H1 (cell line): ENCODE measurements at regions not wholly inside any gene's neighbourhood (a gene's known extent, or its start where the extent isn't known, plus 50 kb on each side); places are given as distances from the start of the nearest gene placed in this dataset.

Source experiments
- CTCF ChIA-PET: fragments of 300-600 bp; sonication (Branson Sonifier 250); formaldehyde crosslinking; loops from one replicate; lab custom pipeline; 2021; ENCODE audit not compliant: partially characterized antibody; lab: Charles Lee
- POLR2A ChIA-PET: fragments of 300-600 bp; sonication (Branson Sonifier 250); formaldehyde crosslinking; loops from one replicate; lab custom pipeline; 2021; ENCODE audit warnings: inconsistent platforms; ENCODE audit not compliant: partially characterized antibody; lab: Charles Lee
- DNase-seq, 2 experiments: peaks; one replicate each; pipeline versions ENCODE4 v3.0.0 to v3.0.0-alpha.2; 2010 to 2022; ENCODE audit warnings: low spot score in 2 of 2, low read depth in 1 of 2, mixed read lengths in 1 of 2
- FAIRE-seq: peaks from 2 replicates; lab custom pipeline; 2011; peaks lifted over from hg19 to GRCh38; lab: Jason Lieb, UNC
- H2AFZ ChIP-seq: 2 replicates; pipeline ENCODE4 v1.8.1; 2012; ENCODE audit warnings: low read length, inconsistent platforms
- H2AK5ac ChIP-seq: 2 replicates; pipeline ENCODE4 v1.6.1; 2013; ENCODE audit warnings: low read depth, low read length
- H2BK120ac ChIP-seq: replicated peaks from 2 replicates; pipeline ENCODE3; 2013; ENCODE audit warnings: low read depth, low read length, inconsistent platforms
- H2BK12ac ChIP-seq: 2 replicates; pipeline ENCODE4 v1.6.1; 2013; ENCODE audit warnings: low read depth, low read length
- H2BK15ac ChIP-seq: 2 replicates; pipeline ENCODE4 v1.6.1; 2013; ENCODE audit warnings: low read length
- H2BK20ac ChIP-seq: 2 replicates; pipeline ENCODE4 v1.6.1; 2013; ENCODE audit warnings: low read length
- H2BK5ac ChIP-seq: 2 replicates; pipeline ENCODE4 v1.6.1; 2013; ENCODE audit warnings: low read depth, low read length
- H3K14ac ChIP-seq: 2 replicates; pipeline ENCODE4 v1.6.1; 2013; ENCODE audit warnings: inconsistent platforms; ENCODE audit not compliant: insufficient read length
- H3K18ac ChIP-seq: 2 replicates; pipeline ENCODE4 v1.6.1; 2013; ENCODE audit warnings: low read length; ENCODE audit errors: extremely low read depth
- H3K23ac ChIP-seq: 2 replicates; pipeline ENCODE4 v1.6.1; 2013; ENCODE audit warnings: inconsistent platforms; ENCODE audit not compliant: insufficient read length
- H3K23me2 ChIP-seq: 2 replicates; pipeline ENCODE4 v1.6.1; 2013; ENCODE audit warnings: low read depth, low read length
- H3K27ac ChIP-seq: 2 replicates; pipeline ENCODE4 v1.6.1; 2011; ENCODE audit warnings: low read depth, low read length, inconsistent platforms
- H3K27me3 ChIP-seq, 4 experiments: replicated peaks in 1 of 4; 1 replicate in 1 of 4; 2 replicates in 3 of 4; pipeline versions ENCODE4 v1.6.1 to v1.8.1; 2011 to 2013; ENCODE audit warnings: low read length in 3 of 4, mild to moderate bottlenecking in 3 of 4, inconsistent platforms in 2 of 4, mixed read lengths in 2 of 4, moderate library complexity in 1 of 4; ENCODE audit not compliant: control insufficient read depth in 3 of 4, insufficient read depth in 3 of 4; ENCODE audit errors: extremely low read depth in 1 of 4
- H3K36me3 ChIP-seq, 4 experiments: 2 replicates each; pipeline versions ENCODE4 v1.6.1 to v1.8.1; 2011 to 2013; ENCODE audit warnings: mild to moderate bottlenecking in 4 of 4, low read length in 3 of 4, moderate library complexity in 2 of 4, control low read depth in 1 of 4, inconsistent platforms in 1 of 4; ENCODE audit not compliant: insufficient read depth in 4 of 4, control insufficient read depth in 2 of 4
- H3K4ac ChIP-seq: replicated peaks from 2 replicates; pipeline ENCODE3; 2013; ENCODE audit warnings: low read length, low read depth, mixed read lengths, inconsistent platforms; ENCODE audit not compliant: insufficient read length
- H3K4me1 ChIP-seq, 4 experiments: replicated peaks in 1 of 4; 1 replicate in 1 of 4; 2 replicates in 3 of 4; pipeline versions ENCODE4 v1.6.1 to v1.8.1; 2011 to 2013; ENCODE audit warnings: low read length in 3 of 4, inconsistent platforms in 2 of 4, mixed read lengths in 1 of 4; ENCODE audit not compliant: insufficient read depth in 4 of 4, control insufficient read depth in 3 of 4
- H3K4me2 ChIP-seq, 2 experiments: 2 replicates each; pipeline versions ENCODE4 v1.6.1 to v1.8.1; 2011 to 2013; ENCODE audit warnings: low read depth in 2 of 2, low read length in 2 of 2, control low read depth in 1 of 2, inconsistent platforms in 1 of 2, mild to moderate bottlenecking in 1 of 2; ENCODE audit not compliant: insufficient read depth in 1 of 2
- H3K4me3 ChIP-seq, 4 experiments: fragments of 200-600, 300-600 bp in 1 of 4; sonication (generic), shearing (Covaris generic), sonication (Bioruptor Twin) in 1 of 4; 2 replicates each; pipeline versions ENCODE4 v1.5.1 to v1.8.1; 2011 to 2016; ENCODE audit warnings: low read length in 4 of 4, low read depth in 3 of 4, control low read depth in 2 of 4, inconsistent platforms in 2 of 4, mild to moderate bottlenecking in 2 of 4, mixed read lengths in 1 of 4, moderate library complexity in 1 of 4; ENCODE audit not compliant: insufficient read depth in 2 of 4; ENCODE audit errors: extremely low read depth in 1 of 4
- H3K56ac ChIP-seq: replicated peaks from 2 replicates; pipeline ENCODE3; 2013; ENCODE audit warnings: low read depth, mild to moderate bottlenecking, mixed read lengths, low read length, inconsistent platforms; ENCODE audit not compliant: insufficient read length
- H3K79me1 ChIP-seq: 2 replicates; pipeline ENCODE4 v1.6.1; 2013; ENCODE audit warnings: low read depth, low read length, control low read depth
- H3K79me2 ChIP-seq, 2 experiments: 2 replicates each; pipeline versions ENCODE4 v1.6.1 to v1.8.1; 2012 to 2013; ENCODE audit warnings: low read length in 2 of 2, mild to moderate bottlenecking in 2 of 2, inconsistent platforms in 1 of 2; ENCODE audit not compliant: insufficient read depth in 2 of 2, control insufficient read depth in 1 of 2
- H3K9ac ChIP-seq, 4 experiments: replicated peaks in 1 of 4; 1 replicate in 1 of 4; 2 replicates in 3 of 4; pipeline versions ENCODE4 v1.6.1 to v1.8.1; 2011 to 2013; ENCODE audit warnings: low read depth in 3 of 4, low read length in 3 of 4, control low read depth in 2 of 4, mild to moderate bottlenecking in 2 of 4, moderate library complexity in 2 of 4, inconsistent platforms in 1 of 4; ENCODE audit errors: extremely low read depth in 1 of 4
- H3K9me3 ChIP-seq, 2 experiments: 2 replicates each; pipeline versions ENCODE4 v1.6.1 to v1.8.1; 2012 to 2013; ENCODE audit warnings: mild to moderate bottlenecking in 2 of 2, moderate library complexity in 2 of 2, control low read depth in 1 of 2, inconsistent platforms in 1 of 2, low read depth in 1 of 2, low read length in 1 of 2, mixed read lengths in 1 of 2; ENCODE audit not compliant: insufficient read depth in 2 of 2
- H4K20me1 ChIP-seq, 2 experiments: replicated peaks in 1 of 2; 2 replicates each; pipeline versions ENCODE3 to v1.8.1; 2011 to 2013; ENCODE audit warnings: inconsistent platforms in 2 of 2, low read length in 2 of 2, mild to moderate bottlenecking in 1 of 2; ENCODE audit not compliant: insufficient read depth in 2 of 2, control insufficient read depth in 1 of 2
- H4K5ac ChIP-seq: 2 replicates; pipeline ENCODE4 v1.6.1; 2013; ENCODE audit warnings: low read length, low read depth, mixed read lengths, inconsistent platforms; ENCODE audit not compliant: insufficient read length
- H4K8ac ChIP-seq: 2 replicates; pipeline ENCODE4 v1.8.0; 2013; ENCODE audit warnings: mild to moderate bottlenecking, moderate library complexity, low read length, inconsistent platforms; ENCODE audit not compliant: insufficient read depth; ENCODE audit errors: extremely low read depth
- H4K91ac ChIP-seq: replicated peaks from 2 replicates; pipeline ENCODE3; 2013; ENCODE audit warnings: low read length, mixed read lengths, inconsistent platforms; ENCODE audit not compliant: insufficient read length
- BCL11A ChIP-seq, 2 experiments: IDR thresholded peaks; one replicate each; pipeline ENCODE4 v1.6.1; 2011; ENCODE audit warnings: low read depth in 2 of 2, low read length in 2 of 2, mild to moderate bottlenecking in 2 of 2
- CTBP2 ChIP-seq: IDR thresholded peaks from 2 replicates; pipeline ENCODE4 v1.7.0; 2011; ENCODE audit warnings: borderline replicate concordance, mild to moderate bottlenecking, moderate library complexity, mixed read lengths, low read length; ENCODE audit not compliant: insufficient read depth, insufficient read length
- GTF2F1 ChIP-seq: IDR thresholded peaks from 2 replicates; pipeline ENCODE4 v1.6.1; 2012; ENCODE audit warnings: low read depth, low read length, improper control_type of control experiment, borderline replicate concordance
- HDAC6 ChIP-seq: IDR thresholded peaks from one replicate; pipeline ENCODE4 v1.7.1; 2012; ENCODE audit warnings: low read depth, mild to moderate bottlenecking, inconsistent platforms, low read length, moderate library complexity
- POLR2A ChIP-seq, 2 experiments: IDR thresholded peaks; 1 replicate in 1 of 2; 2 replicates in 1 of 2; pipeline ENCODE4 v1.6.1; 2011; ENCODE audit warnings: low read depth in 2 of 2, low read length in 2 of 2, mild to moderate bottlenecking in 2 of 2; ENCODE audit errors: control extremely low read depth in 1 of 2
- RFX5 ChIP-seq: IDR thresholded peaks from 2 replicates; pipeline ENCODE4 v1.6.1; 2011; ENCODE audit warnings: low read depth, low read length, improper control_type of control experiment, borderline replicate concordance
- SIN3A ChIP-seq, 2 experiments: IDR thresholded peaks in 1 of 2; conservative IDR thresholded peaks in 1 of 2; 2 replicates each; pipeline ENCODE4 v1.6.1; 2011 to 2012; ENCODE audit warnings: low read length in 2 of 2, improper control_type of control experiment in 1 of 2, low read depth in 1 of 2, mild to moderate bottlenecking in 1 of 2
- SIRT6 ChIP-seq: IDR thresholded peaks from one replicate; pipeline ENCODE4 v1.7.1; 2012; ENCODE audit warnings: low read length, inconsistent platforms
- ZNF274 ChIP-seq: IDR thresholded peaks from 2 replicates; pipeline ENCODE4 v1.7.0; 2012; ENCODE audit warnings: low read length, borderline replicate concordance; ENCODE audit errors: extremely low read depth
- WGBS, 2 experiments: shearing (Covaris generic) in 1 of 2; methylation state at CpG; one replicate each; pipeline versions ENCODE4 v1.1.6 to v1.1.7; 2013 to 2015; ENCODE audit warnings: low lambda C conversion rate in 2 of 2, mixed read lengths in 2 of 2, inconsistent platforms in 1 of 2, low coverage in 1 of 2, missing lambda C conversion rate in 1 of 2; ENCODE audit not compliant: insufficient replicate concordance in 2 of 2, insufficient coverage in 1 of 2, insufficient read length in 1 of 2; ENCODE audit errors: extremely low coverage in 1 of 2, missing lambda C conversion rate in 1 of 2; 5-methylcytosine and 5-hydroxymethylcytosine counted together

GRCh38 chr9:1702701-1703100, 312.4 kb upstream of the SMARCA2 start:
- no peak for DNase-seq
- 0 out of 4 replicates have a peak, but pooled peaks cover 0 to 3% of the 10 kb centered on the region in 2 experiments for H3K9me3 ChIP-seq
- TF ChIP-seq HDAC6, result no peak
- no peak for TF ChIP-seq BCL11A (IDR thresholded peaks at IDR 0.05; ENCODE audit: low read depth in 2 of 2, low read length in 2 of 2)
- TF ChIP-seq SIN3A (conservative IDR thresholded peaks at IDR 0.05 in 1 of 2, IDR thresholded peaks at IDR 0.05 in 1 of 2; ENCODE audit: low read depth in 1 of 2, low read length in 2 of 2), result no peak
- TF ChIP-seq ZNF274, result no peak
- TF ChIP-seq CTBP2, result no peak
- TF ChIP-seq POLR2A (IDR thresholded peaks at IDR 0.05; ENCODE audit: control extremely low read depth in 1 of 2, low read depth in 2 of 2, low read length in 2 of 2), result no peak
- no peak for TF ChIP-seq SIRT6
- no peak for TF ChIP-seq RFX5
- TF ChIP-seq GTF2F1, result no peak

More at GRCh38 chr9:1702701-1703100, 312.4 kb upstream of the SMARCA2 start:
- no peak overlapping the region for H3K4me3 ChIP-seq
- no peak overlapping the region for H3K56ac ChIP-seq
- H2BK5ac ChIP-seq, result no peak overlapping the region
- H3K36me3 ChIP-seq, result no peaks in the 10 kb centered on the region
- H2BK15ac ChIP-seq, result no peak overlapping the region
- H3K4me2 ChIP-seq, result no peak overlapping the region
- no peaks in the 10 kb centered on the region for H3K79me2 ChIP-seq
- CTCF ChIA-PET, result interaction anchor here (1.4 kb wide), 1 partner anchor 30 kb away, joined by 3 read pairs; no protein-coding TSS in a partner anchor
- no peak overlapping the region for H3K4ac ChIP-seq
- POLR2A ChIA-PET, result interaction anchor here (0.6 kb wide), 1 partner anchor 807 kb away, joined by 4 read pairs; no protein-coding TSS in a partner anchor
- H2BK12ac ChIP-seq, result no peak overlapping the region
- H3K4me1 ChIP-seq, result no peaks in the 10 kb centered on the region
- no peak for FAIRE-seq
- H3K9ac ChIP-seq, result no peak overlapping the region
- H3K27me3 ChIP-seq, result no peaks in the 10 kb centered on the region
- no peak overlapping the region for H4K8ac ChIP-seq
- H2BK120ac ChIP-seq, result no peak overlapping the region
- H3K27ac ChIP-seq, result no peak overlapping the region
- H2BK20ac ChIP-seq, result no peak overlapping the region
- no peak overlapping the region for H4K91ac ChIP-seq
- WGBS, 2 experiments, result 84% methylated on average over 3 of the region's 3 CpGs; no CpG with 5 or more reads in 1 of the 2 experiments
- H4K5ac ChIP-seq, result no peak overlapping the region
- no peak overlapping the region for H2AFZ ChIP-seq
- H3K23me2 ChIP-seq, result no peaks in the 10 kb centered on the region
- H3K14ac ChIP-seq, result no peak overlapping the region
- H3K79me1 ChIP-seq, result no peaks in the 10 kb centered on the region
- H2AK5ac ChIP-seq, result no peak overlapping the region
- no peak overlapping the region for H3K23ac ChIP-seq
- no peaks in the 10 kb centered on the region for H4K20me1 ChIP-seq
- H3K18ac ChIP-seq, result no peak overlapping the region
